GM12891 (cell line): ENCODE measurements at regions not wholly inside any gene's neighbourhood (a gene's known extent, or its start where the extent isn't known, plus 50 kb on each side); places are given as distances from the start of the nearest gene placed in this dataset.

Source experiments
- PAX5 ChIP-seq: IDR thresholded peaks from 2 replicates; pipeline ENCODE4 v1.6.1; 2011; ENCODE audit warnings: low read length, moderate library complexity, mild to moderate bottlenecking; ENCODE audit not compliant: insufficient read depth, severe bottlenecking
- POLR2A ChIP-seq: IDR thresholded peaks from 2 replicates; pipeline ENCODE4 v1.6.1; 2011; ENCODE audit warnings: low read depth, low read length, control low read depth
- POLR2AphosphoS5 ChIP-seq: IDR thresholded peaks from 2 replicates; pipeline ENCODE4 v1.6.1; 2011; ENCODE audit warnings: low read depth, low read length, control low read depth

- TF ChIP-seq POLR2AphosphoS5: no peak
- no peak for TF ChIP-seq POLR2A
- no peak for TF ChIP-seq PAX5
Observed at GRCh38 chr6:11410539-11411307, 126.8 kb upstream of the TMEM170B start.
